Fibroblast of peridontal ligament (primary cell): ENCODE measurements at regions not wholly inside any gene's neighbourhood (a gene's known extent, or its start where the extent isn't known, plus 50 kb on each side); places are given as distances from the start of the nearest gene placed in this dataset.

Experiments used
- DNase-seq: peaks from one replicate; pipeline ENCODE4 v3.0.0-alpha.2; 2010; ENCODE audit errors: extremely low read depth

DNA sequence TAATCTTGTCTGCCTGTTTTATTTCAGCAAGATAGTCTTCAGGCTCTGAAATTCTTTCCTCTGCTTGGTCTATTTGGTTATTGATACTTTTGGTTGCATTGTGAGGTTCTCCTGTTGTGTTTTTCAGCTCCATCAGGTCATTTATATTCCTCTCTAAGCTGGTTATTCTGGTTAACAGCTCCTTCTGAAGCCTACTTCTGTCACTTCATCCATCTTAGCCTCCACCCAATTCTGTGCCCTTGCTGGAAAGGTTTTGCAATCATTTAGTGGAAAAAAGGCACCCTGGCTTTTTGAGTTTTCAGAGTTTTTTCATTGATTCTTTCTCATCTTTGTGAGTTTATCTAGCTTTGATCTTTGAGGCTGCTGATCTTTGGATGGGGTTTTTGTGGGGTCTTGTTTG is 647.7 kb downstream of the SPRY1 start:
- DNase-seq, result no peak

DNA sequence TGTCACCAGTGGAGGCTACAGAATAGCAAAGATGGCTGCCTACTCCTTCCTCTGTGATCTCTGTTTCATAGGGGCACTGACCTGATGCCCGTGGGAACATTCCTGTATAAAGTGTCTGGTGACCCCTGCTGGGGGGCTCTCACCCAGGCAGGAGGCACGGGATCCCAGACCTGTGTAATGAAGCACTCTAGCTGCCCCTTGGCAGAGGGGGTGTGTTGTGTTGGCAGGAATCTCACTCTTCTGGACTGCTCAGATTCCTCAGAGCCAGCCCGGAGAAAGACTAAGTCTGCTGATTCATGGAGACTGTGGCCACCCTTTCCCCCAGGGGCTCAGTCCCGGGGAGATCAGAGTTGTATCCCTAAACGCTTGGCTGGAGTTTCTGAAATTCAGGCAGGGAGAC is 648.3 kb downstream of the SPRY1 start:
- DNase-seq, result no peak

DNA sequence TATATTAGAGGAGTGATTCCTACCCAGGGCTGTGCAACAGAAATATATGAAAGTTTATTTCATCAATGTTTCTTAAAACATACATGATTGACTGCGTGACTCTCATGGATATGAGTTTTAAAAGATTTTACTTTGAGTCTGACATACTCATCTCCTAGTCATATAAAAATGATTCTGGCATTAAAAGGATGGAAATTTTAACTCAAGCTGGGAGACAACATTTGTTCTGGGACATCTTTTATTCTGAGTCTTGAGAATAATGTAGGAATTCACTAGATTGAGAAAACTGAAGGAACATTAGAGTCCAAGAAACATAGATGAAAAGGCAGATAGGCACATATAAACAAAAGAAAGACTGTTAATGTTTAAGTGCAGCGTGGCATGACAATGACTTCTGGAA is 649.6 kb downstream of the SPRY1 start:
- no peak for DNase-seq

DNA sequence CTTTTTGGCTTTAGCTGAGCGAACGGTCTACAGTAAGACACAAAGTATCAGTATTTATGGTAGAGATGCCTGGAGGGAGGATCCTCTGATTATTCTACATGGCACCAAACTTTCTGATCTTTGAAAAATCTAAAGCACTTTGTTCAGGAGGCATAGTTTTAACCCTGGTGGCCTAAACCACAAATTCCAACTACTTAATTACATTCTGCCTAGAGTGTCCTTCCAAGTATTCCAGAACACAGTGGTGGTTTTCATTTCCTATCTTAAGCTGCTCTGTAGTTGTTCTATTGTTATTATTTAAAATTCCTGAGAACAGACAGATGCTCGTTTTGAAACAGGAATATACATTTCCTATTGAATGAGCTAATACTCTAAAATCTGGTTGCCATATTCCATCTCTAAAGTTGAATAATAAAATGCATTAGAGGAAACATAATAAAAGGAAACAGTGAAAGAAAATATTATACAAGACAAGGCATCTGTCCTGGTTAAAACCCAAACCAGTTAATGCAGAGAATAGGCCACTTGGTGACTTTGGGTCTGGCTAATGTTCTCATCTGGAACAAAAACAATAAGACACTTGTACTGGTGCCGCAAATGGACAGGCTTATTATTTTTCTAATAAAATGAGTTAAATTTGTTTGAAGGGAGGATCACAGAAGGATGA is 657.4 kb downstream of the SPRY1 start:
- peak; percentile 66 for DNase-seq

DNA sequence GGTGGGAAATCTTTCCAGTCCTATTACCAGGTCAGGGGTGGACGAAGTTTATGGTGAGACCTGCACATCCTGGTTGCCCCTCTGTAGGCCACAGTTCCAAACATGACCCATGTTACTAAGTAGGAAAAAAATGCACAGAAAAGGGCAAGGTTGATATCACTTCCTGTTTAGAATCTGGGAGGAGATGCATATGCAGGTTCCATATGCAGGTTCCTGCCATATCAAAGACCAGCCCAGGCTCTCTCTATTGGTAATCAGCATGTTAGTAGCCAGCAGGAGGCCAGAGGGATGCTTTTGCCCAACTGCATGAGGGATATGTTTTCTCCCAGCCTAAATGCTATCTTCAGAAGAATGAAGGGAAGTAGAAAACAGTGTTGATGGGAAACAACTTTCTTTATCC is 657.2 kb downstream of the ANKRD50 start:
- no peak for DNase-seq

DNA sequence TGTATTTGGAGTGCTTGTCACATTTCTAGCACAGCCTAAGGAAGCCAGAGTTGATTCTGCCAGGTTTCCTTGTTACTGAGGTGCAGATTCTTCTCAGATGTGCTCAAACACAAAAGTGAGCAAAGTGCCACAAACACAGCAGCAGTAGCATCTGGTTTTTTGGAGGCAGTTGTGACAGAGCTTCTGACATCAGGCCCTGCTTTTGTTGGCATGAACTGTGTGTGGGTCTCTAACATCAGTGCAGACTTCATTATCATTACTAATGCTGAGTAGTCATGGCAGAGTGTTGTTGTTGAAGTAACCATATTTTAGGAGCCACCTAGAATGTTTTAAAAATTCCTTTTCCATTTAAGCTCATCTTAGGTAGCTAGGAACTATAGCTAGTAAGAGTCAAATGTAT is 656.6 kb downstream of the ANKRD50 start:
- DNase-seq, result no peak

DNA sequence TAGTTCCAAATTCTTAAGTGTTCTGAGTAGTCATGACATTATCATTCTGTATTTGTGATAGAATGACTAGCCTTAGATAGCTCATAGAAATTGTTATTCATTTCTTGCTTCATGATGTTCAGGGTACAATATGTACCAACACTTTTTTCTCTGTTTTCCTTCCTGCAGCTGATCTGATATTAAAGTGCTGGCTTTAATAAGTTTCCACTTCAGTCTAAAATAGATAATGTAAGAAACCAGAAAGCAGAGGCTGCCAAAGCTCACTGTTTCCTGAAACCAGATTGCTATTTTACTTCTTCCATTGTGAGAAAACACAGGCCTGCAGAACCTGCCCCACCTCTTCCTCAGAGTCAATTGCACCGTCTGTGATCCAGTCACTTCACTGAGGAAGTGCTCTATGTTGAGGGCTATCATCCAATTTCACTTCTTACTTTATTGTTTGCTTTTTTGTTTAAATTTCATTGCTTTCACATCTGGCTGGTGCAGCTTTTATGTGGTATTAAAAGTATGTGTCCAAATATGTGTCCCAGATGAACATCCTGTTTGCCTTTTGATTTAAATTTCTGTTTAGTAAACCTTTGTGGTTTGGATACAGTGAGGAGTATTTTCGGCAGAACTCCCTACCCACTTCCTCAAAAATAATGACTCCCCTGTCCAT is 652.1 kb downstream of the ANKRD50 start:
- DNase-seq, result peak; percentile 54

DNA sequence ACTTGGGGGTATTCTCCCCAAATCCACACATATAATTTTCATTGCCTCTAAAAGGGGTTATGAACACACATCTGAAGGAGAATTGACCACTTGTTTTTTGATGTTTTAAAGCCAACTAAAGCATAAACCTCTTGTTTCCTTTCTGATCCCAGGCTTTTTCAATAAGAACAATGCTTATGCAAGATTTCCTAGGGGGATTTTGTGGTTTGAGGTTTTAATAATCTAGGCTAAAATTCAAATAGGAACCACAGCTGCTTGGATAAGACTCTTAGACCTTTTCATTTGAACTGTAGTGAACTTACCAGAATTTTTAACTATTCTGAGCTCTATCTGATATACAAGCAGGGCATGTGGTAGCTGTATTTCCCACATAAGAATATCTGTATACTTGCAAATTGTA is 651.1 kb downstream of the ANKRD50 start:
- peak; percentile 97 for DNase-seq

DNA sequence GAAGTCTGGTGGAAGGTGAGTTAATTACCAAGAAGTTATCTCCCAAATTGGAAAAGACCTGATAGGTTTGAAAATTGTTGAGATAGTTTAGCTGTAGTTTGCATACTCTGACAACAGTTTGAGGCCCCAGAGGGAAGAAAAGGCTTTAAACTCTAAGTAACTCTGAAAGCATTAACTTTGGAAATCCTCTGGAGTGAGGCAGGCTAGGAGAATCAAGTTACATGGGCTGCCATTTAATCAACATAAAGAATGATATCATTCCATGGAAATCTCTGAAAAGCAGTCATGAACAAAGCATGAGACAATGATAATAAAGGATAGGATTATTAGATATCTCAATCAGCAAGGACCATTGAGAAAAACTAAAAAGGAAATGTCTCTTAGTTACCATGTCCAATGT is 647.1 kb downstream of the ANKRD50 start:
- peak; percentile 63 for DNase-seq

DNA sequence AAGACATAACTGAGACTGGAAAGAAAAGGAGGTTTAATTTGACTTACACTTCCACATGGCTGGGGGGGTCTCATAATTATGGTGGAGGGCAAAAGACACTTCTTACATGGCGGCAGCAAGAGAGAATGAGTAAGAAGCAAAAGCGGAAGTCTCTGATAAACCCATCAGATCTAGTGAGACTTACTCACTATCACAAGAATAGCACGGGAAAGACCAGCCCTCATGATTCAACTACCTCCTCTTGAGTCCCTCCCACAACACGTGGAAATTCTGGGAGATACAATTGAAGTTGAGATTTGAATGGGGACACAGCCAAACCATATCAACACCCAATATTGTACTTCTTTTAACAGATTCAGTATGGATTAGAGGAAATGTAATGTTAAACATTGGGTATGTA is 646.6 kb downstream of the ANKRD50 start:
- no peak for DNase-seq

DNA sequence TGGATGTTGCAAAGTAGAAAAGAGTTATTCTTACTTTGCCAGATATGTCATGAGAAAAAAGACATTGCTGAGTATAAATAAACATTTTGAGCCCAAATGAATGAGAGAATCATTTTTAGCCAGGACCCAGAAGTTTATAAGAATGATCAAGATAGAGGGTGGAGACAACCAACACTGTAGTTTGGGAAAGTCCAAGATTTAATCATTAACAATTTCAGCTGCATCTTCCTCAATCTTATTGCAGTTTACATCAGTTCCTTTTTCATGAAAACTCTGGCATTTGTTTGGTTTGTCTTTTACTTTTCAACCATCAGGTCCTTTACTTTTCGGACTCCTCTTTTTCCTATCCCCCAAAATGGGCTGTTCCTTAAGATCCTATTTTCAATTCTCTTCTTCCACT is 645.9 kb downstream of the ANKRD50 start:
- peak; percentile 43 for DNase-seq

DNA sequence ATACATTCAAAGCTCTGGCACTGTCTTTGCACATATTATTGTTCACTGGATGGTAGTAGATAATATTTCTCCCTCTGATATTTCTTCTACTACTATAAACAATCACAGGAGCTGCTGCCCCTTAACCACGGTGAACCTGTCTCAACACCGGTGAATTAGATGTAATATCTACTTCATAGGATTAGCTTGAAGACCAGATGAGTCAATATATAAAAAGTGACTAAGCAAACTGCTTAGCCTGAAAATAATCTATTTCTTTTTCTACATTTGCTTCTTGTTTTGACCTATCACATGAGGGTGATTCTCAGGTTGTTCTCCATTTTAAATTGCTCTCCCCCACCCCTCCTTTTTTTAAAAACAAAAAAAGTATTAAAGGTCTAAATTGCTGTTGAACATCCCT is 645.5 kb downstream of the ANKRD50 start:
- DNase-seq, result no peak

DNA sequence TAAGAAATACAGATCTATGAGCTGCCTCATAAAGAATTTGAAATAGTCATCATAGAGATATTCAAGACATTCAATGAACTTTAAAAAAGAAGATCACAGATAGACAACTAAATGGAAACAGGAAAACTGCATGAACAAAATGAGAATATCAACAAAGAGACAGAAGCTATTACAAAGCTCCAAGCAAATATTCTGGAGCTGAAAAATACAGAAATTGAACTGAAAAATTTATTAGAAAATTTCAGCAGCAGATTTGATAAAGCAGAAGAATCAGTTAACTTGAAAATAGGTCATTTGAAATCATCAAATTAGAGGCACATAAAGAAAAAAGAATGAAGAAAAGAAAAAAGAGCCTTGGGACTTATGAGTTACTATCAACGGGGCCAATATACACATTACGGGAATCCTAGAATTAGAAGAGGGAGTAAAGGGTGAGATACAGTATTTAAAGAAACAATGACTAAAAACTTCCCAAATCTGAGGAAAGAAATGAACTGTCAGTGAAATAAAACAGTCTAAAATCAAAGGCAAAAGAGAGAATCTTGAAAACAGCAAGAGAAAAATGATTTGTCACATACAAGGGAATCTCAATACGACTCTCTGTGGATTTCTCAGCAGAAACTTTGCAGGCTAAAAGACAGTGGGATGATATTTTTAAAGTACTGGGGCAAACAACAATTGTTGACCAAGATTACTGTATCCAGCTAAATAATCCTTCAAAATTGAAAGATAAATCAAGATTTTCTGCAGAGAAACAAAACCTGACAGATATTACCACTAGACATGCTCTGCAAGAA is 641.6 kb downstream of the ANKRD50 start:
- peak; percentile 27 for DNase-seq

DNA sequence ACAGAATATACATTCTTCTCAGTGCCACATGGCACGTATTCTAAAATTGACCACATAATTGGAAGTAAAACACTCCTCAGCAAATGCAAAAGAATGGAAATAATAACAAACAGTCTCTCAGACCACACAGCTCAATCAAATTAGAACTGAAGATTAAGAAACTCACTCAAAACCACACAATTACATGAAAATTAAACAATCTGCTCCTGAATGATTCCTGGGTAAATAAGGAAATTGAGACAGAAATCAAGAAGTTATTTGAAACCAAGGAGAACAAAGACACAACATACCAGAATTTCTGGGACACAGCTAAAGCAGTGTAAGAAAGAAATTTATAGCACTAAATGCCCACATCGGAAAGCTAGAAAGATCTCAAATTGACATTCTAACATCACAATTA is 637.3 kb downstream of the ANKRD50 start:
- peak; percentile 80 for DNase-seq

DNA sequence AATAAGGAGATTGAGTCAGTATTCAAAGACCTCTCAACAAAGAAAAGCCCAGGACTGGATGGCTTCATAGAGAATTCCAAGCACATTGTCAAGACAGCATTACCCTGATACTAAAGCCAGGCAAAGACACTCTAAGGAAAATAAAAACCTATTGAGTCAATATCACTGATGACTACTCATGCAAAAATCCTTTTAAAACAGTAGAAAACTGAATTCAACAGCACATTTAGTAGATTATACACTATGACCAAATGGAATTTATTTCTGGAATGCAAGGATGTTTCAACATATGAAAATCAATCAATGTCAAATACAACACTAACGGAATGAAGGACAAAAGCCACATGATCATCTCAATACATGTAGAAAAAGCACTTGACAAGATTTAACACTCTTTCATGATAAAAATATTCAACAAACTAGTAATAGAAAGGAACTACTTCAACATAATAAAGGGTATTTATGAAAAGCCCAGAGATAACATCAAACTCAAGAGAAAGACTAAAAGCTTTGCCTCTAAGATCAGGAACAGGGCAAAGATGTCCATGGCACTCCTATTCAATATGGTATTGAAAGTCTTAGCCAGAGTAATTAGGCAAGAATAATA is 633.3 kb downstream of the ANKRD50 start:
- peak; percentile 6 for DNase-seq

DNA sequence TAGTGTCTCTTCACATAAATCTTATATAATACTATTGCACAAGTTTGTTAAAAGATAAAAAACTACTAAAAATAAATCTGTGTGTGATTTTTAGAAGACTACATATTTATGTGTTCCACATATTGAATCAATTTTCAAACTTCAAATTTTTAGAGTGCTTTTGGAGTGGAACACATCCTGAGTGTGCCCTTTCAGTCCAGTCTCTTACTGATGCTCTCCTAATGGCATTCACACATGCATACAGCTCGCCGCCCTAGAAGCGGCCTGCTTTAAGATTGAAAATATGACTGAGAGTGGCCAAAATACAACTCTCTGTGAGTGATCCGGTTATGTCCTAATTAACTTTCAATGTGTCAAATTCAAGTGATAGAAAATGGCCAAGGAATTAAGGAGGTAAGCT is 628.8 kb downstream of the ANKRD50 start:
- DNase-seq, result peak; percentile 50

DNA sequence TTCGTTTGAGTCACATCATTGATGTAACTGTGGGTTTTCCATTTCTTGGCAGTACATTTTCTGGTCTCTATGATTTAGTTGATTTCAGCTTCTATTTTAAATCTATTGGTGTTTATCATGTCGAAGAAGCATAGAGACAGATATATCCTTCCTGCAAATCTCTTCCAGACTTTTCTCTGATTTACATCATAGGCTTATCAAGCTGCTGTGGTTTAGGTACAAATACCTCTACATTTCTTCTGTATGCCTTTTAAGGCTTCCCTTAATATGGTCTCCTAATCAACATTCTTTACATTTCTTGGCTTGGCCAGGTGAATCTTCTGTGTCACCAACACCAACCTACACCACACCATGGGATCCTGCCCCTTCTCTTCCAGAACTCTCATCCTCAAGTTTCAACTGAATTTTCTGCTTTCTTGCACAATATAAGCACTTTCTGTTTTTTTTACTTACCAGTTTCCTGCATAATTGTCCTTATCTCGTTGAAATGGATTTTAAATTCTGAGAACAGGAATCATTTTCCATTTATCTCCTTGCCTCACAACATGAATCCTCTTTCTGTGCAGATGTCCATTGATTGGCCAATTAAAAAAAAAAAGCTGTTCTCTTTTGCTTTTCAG is 626.9 kb downstream of the ANKRD50 start:
- DNase-seq, result peak; percentile 32

DNA sequence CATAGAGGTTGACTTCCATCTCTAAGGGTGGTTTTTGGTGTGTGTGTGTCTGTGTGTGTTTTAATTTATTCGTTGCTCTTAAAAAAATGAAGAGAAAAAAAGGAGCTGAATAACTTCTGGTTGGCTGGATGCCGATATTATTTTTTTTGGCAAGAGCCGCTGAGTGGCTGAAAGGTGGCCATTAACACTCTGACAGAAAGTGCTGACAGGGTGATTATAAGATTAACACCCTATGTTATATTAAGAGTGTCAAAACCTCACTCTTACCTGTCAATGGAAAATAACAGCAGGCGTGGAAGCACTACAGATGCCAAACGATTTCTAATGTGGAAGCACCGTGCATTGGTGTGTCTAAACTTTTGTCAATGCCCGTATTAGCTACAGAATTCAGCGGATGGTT is 622.5 kb downstream of the ANKRD50 start:
- no peak for DNase-seq

DNA sequence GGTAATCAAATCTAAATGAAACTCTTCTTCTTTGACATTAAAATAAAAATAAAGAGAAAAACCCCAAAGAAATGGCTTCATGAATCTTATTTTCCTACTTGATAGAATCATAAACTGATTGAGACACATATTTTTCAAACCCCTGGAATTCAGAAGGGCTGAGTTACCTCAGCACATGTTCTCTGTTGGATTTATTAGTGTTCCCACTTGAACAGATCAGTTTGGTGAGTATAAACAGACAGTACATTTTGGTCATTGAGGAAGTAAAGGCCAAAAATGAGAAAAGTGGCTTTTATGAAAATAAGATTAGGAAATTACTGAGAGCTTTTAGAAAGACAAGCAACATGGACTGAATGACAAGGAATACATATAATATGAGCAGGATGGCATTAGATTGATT is 620.4 kb downstream of the ANKRD50 start:
- DNase-seq, result no peak

DNA sequence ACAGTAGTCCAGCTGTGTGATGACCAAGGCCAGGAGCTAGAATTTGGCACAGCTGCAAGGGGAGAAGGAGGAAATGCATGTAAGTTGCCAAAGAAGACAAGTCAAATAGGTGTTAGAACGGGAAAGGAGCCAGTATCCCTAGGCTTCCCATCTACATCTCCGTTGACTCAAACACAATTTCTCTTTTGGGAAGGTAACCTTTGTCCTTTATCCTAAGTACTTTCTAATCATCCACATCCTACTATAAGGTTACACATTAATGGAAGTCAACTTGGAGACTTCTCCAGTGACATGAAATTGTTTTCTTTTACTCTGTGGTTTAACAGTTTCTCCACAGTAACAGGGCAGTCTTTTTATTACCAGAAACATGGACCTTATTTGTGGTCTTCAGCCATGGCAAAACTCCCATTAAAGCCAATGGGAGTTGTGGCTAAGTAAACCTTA is 620.0 kb downstream of the ANKRD50 start:
- DNase-seq, result peak; percentile 34

DNA sequence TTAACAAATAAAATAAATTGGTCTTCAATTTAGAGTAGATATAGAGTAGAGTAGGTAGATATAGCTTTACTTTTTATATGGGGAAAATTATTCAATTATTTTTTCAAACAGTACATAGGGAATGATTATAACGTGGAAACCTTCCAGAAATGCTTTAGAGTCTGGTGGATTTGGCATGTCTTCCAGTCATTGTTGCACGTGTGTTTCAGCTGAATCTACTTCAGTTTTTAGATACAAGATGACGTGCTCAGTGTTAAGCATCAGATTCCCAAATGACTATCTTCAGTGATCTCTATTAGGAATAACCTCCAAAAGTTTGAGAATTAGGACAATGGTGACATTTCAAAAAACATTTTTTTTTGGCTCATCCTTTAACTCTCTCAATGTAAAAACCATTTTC is 616.9 kb downstream of the ANKRD50 start:
- no peak for DNase-seq

DNA sequence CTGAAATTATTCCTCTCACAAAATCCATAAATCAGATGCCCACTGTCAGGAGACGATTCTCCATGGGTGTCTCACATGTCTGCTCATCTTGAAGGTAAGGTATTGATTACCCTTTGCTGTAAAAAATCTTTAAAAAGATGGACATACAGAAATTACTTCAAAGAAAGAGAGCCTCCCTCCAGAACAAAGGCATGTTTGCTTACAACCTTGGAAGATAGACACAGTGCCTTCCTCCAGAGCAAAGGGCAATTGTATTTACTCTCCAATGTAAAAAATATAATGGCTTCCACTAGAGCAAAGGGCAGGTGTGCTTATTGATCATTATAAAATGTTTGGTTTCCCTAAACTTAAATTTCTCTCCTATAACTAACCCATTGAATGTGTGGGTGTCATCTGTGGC is 616.2 kb downstream of the ANKRD50 start:
- DNase-seq, result no peak
